SK-N-SH treated with all-trans-retinoic acid at 6 μM for 48 hours (cell line): ENCODE measurements at regions not wholly inside any gene's neighbourhood (a gene's known extent, or its start where the extent isn't known, plus 50 kb on each side); places are given as distances from the start of the nearest gene placed in this dataset.

ENCODE experiments used
- CSRNP3 ChIP-seq: fragments of 250-450 bp; sonication (Bioruptor Pico); IDR thresholded peaks from 2 replicates; pipeline ENCODE4 v1.5.1; 2021; ENCODE audit warnings: mild to moderate bottlenecking, moderate library complexity
- OSR1 ChIP-seq: fragments of 250-450 bp; sonication (Bioruptor Pico); IDR thresholded peaks from 2 replicates; pipeline ENCODE4 v1.8.0; 2022; ENCODE audit warnings: moderate library complexity, mild to moderate bottlenecking, inconsistent platforms
- RARB ChIP-seq: fragments of 250-450 bp; sonication (Bioruptor Pico); IDR thresholded peaks from 2 replicates; pipeline ENCODE4 v1.8.0; 2021; ENCODE audit warnings: mild to moderate bottlenecking, moderate library complexity
- TCF4 ChIP-seq: fragments of 250-450 bp; sonication (Bioruptor Pico); IDR thresholded peaks from 2 replicates; pipeline ENCODE4 v1.8.0; 2021; ENCODE audit warnings: mild to moderate bottlenecking, moderate library complexity, borderline replicate concordance
- TOX ChIP-seq: fragments of 250-450 bp; sonication (Bioruptor Pico); IDR thresholded peaks from 2 replicates; pipeline ENCODE4 v1.8.0; 2021; ENCODE audit warnings: mild to moderate bottlenecking, moderate library complexity, borderline replicate concordance
- ZFP30 ChIP-seq: fragments of 450-650 bp; formaldehyde crosslinking; IDR thresholded peaks from 2 replicates; pipeline ENCODE4 v1.5.0; 2022; ENCODE audit warnings: mild to moderate bottlenecking, moderate library complexity

- no peak for TF ChIP-seq TCF4 (CRISPR knock-in tag)
- TF ChIP-seq OSR1 (CRISPR knock-in tag): no peak
- TF ChIP-seq ZFP30 (CRISPR knock-in tag): no peak
- TF ChIP-seq CSRNP3: no peak
- TF ChIP-seq TOX: no peak
- TF ChIP-seq RARB (CRISPR knock-in tag): no peak
Observed at GRCh38 chr18:11327391-11328009, 178.1 kb upstream of the PIEZO2 start.
